CD4-positive, alpha-beta memory T cell (primary cell): ENCODE measurements at regions not wholly inside any gene's neighbourhood (a gene's known extent, or its start where the extent isn't known, plus 50 kb on each side); places are given as distances from the start of the nearest gene placed in this dataset.
A peak's percentile ranks its signal among the peaks of the same experiment; 100 is the strongest.

ENCODE experiments used
- CTCF ChIA-PET: fragments of 350-600 bp; sonication (Branson Sonifier 250); formaldehyde crosslinking; loops from one replicate; lab custom pipeline; 2021; ENCODE audit warnings: inconsistent platforms; ENCODE audit not compliant: partially characterized antibody; lab: Charles Lee
- POLR2A ChIA-PET: fragments of 350-600 bp; sonication (Branson Sonifier 250); formaldehyde crosslinking; loops from one replicate; lab custom pipeline; 2021; ENCODE audit not compliant: partially characterized antibody; lab: Charles Lee
- DNase-seq, 5 donors: peaks; one replicate each; pipeline versions ENCODE4 v3.0.0 to v3.0.0-alpha.2; 2020 to 2022; ENCODE audit warnings: mixed read lengths in 1 of 5
- H3K27ac ChIP-seq: one replicate; pipeline ENCODE4 v1.7.0; 2013; ENCODE audit warnings: low read depth, low read length
- H3K27me3 ChIP-seq: 2 replicates; pipeline ENCODE4 v1.7.0; 2013; ENCODE audit warnings: mild to moderate bottlenecking, low read length, moderate library complexity; ENCODE audit not compliant: insufficient read depth
- H3K36me3 ChIP-seq: 2 replicates; pipeline ENCODE4 v1.7.0; 2013; ENCODE audit warnings: mild to moderate bottlenecking, low read length, moderate library complexity; ENCODE audit not compliant: insufficient read depth
- H3K4me1 ChIP-seq: 2 replicates; pipeline ENCODE4 v1.7.0; 2013; ENCODE audit warnings: mild to moderate bottlenecking, low read length, moderate library complexity; ENCODE audit not compliant: insufficient read depth
- H3K4me3 ChIP-seq, 2 donors: one replicate each; pipeline ENCODE4 v1.7.0; 2013; ENCODE audit warnings: low read length in 2 of 2, mild to moderate bottlenecking in 1 of 2
- H3K9me3 ChIP-seq, 2 donors: one replicate each; pipeline ENCODE4 v1.7.0; 2013; ENCODE audit warnings: low read length in 2 of 2, control low read depth in 1 of 2; ENCODE audit not compliant: control insufficient read depth in 1 of 2
- H3K27ac Mint-ChIP-seq, 7 donors: one replicate each; pipeline ENCODE4 v1.8.0; 2020 to 2021; ENCODE audit warnings: mixed read lengths in 7 of 7, mild to moderate bottlenecking in 6 of 7, inconsistent platforms in 3 of 7, moderate library complexity in 3 of 7
- H3K27me3 Mint-ChIP-seq, 2 donors: one replicate each; pipeline ENCODE4 v1.8.0; 2020 to 2021; ENCODE audit warnings: mixed read lengths in 2 of 2
- H3K36me3 Mint-ChIP-seq, 2 donors: one replicate each; pipeline ENCODE4 v1.8.0; 2020 to 2021; ENCODE audit warnings: mixed read lengths in 2 of 2, inconsistent platforms in 1 of 2, mild to moderate bottlenecking in 1 of 2
- H3K4me1 Mint-ChIP-seq, 4 donors: one replicate each; pipeline ENCODE4 v1.8.0; 2020 to 2021; ENCODE audit warnings: mixed read lengths in 4 of 4, mild to moderate bottlenecking in 1 of 4
- H3K4me3 Mint-ChIP-seq, 8 donors: one replicate each; pipeline ENCODE4 v1.8.0; 2020 to 2021; ENCODE audit warnings: mixed read lengths in 8 of 8, mild to moderate bottlenecking in 7 of 8, moderate library complexity in 6 of 8, inconsistent platforms in 3 of 8
- H3K9me3 Mint-ChIP-seq, 8 donors: one replicate each; pipeline ENCODE4 v1.8.0; 2020 to 2021; ENCODE audit warnings: mixed read lengths in 8 of 8, mild to moderate bottlenecking in 5 of 8, inconsistent platforms in 3 of 8, moderate library complexity in 1 of 8
- intact Hi-C: fragments of 100-400 bp; cut with micrococcal nuclease; formaldehyde crosslinking; loops from one replicate; pipeline ENCODE4 v1.15.1; 2023

- no peaks in the 10 kb centered on the region for H3K4me1 ChIP-seq
- ChIA-PET CTCF (no interaction called here), POLR2A (no interaction called here)
- Mint-ChIP-seq H3K9me3 (no peaks in the 10 kb centered on the region), H3K27ac (no peak overlapping the region), H3K27me3 (no peaks in the 10 kb centered on the region), H3K4me3 (no peak overlapping the region), H3K36me3 (no peaks in the 10 kb centered on the region), H3K4me1 (no peaks in the 10 kb centered on the region)
- H3K9me3 ChIP-seq, result no peaks in the 10 kb centered on the region
- H3K27me3 ChIP-seq, result no peaks in the 10 kb centered on the region
- intact Hi-C loops, result no loop called here
- H3K4me3 ChIP-seq, result no peak overlapping the region
- H3K27ac ChIP-seq, result no peak overlapping the region
- H3K36me3 ChIP-seq, result no peaks in the 10 kb centered on the region
- DNase-seq, result no peak
These were observed 231.3 kb upstream of the USP25 start for GRCh38 chr21:15498455-15498854.

DNA sequence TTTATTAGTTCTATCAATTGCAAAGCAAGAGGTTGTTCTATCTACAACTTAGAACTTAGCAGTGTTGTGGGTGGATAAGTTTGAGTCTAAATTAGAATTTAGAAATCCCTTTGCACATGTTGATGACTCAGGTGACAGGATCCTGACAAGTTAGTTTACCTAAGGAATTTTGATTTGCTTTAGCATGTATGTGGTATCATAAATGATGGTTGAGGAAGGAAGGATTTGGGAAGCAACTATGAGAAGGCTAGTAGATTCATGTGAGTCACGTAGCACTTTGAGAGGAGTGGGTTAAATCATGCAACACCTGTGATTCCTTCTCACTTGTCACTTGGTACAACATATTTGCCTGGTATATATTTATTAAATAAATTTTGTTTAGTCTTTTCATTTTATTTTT is 223.7 kb upstream of the USP25 start:
- no peaks in the 10 kb centered on the region for H3K9me3 Mint-ChIP-seq
- CTCF ChIA-PET, result no interaction called here
- no peak overlapping the region for H3K4me3 ChIP-seq
- no peak for DNase-seq
- H3K9me3 ChIP-seq, result no peaks in the 10 kb centered on the region
- intact Hi-C loops, result no loop called here
- H3K36me3 Mint-ChIP-seq, result no peaks in the 10 kb centered on the region
- POLR2A ChIA-PET, result no interaction called here
- H3K36me3 ChIP-seq, result no peaks in the 10 kb centered on the region
- H3K27ac Mint-ChIP-seq, result no peak overlapping the region
- no peak overlapping the region for H3K4me3 Mint-ChIP-seq
- no peaks in the 10 kb centered on the region for H3K27me3 Mint-ChIP-seq
- no peaks in the 10 kb centered on the region for H3K4me1 Mint-ChIP-seq
- no peak overlapping the region for H3K27ac ChIP-seq
- no peaks in the 10 kb centered on the region for H3K4me1 ChIP-seq
- no peaks in the 10 kb centered on the region for H3K27me3 ChIP-seq

DNA sequence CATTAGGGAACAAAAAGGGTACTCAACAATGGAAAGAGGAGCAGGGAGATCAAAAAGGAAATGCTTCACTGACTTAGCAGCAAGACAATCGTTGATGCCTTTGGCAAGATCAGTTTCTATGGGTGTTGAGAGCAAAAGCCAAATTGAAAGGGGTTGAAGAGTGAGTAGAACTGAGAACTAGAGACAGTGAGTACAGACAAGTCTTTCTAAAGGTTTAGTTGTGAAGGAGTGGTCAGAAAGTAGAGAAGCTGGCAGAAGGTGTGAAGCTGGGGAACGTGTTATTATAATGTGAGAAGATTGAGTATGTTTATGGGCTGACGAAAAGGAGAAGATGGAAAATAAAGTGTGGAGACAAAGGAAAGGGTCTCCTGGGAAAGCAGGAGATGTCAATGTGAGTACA is 221.2 kb upstream of the USP25 start:
- no peaks in the 10 kb centered on the region for H3K36me3 Mint-ChIP-seq
- DNase-seq, result no peak
- peaks cover under 1 to 5% (median 2%) of the 10 kb centered on the region in 4 donors for H3K4me1 Mint-ChIP-seq
- Histone ChIP-seq H3K27ac (no peak overlapping the region), H3K36me3 (no peaks in the 10 kb centered on the region), H3K4me1 (peaks cover 8% of the 10 kb centered on the region), H3K4me3 (no peak overlapping the region), H3K27me3 (no peaks in the 10 kb centered on the region), H3K9me3 (no peaks in the 10 kb centered on the region)
- ChIA-PET CTCF (interaction anchor here (1.3 to 2.4 kb wide), 3 partner anchors 12 to 45 kb away, joined by 3 to 12 read pairs (median 9); no protein-coding TSS in a partner anchor), POLR2A (interaction anchor here (1.0 kb wide), 1 partner anchor 15 kb away, joined by 3 read pairs; no protein-coding TSS in a partner anchor)
- no peaks in the 10 kb centered on the region for H3K9me3 Mint-ChIP-seq
- H3K4me3 Mint-ChIP-seq, result no peak overlapping the region
- no peaks in the 10 kb centered on the region for H3K27me3 Mint-ChIP-seq
- no peak overlapping the region for H3K27ac Mint-ChIP-seq
- intact Hi-C loops, result no loop called here

GRCh38 chr21:15514073-15514946 is 215.5 kb upstream of the USP25 start:
- H3K27ac Mint-ChIP-seq, result peak overlapping the region; percentile 19 to 94 (median 87)
- peak overlapping the region; percentile 31 to 86 (median 66) for H3K4me3 Mint-ChIP-seq
- intact Hi-C loops, result loop anchor here (1.0 to 10.0 kb wide), 8 partner anchors 18 to 1131 kb away; partner anchors contain the start of genes HSPA13 and NRIP1
- Histone ChIP-seq H3K4me1 (peaks cover 33% of the 10 kb centered on the region), H3K9me3 (no peaks in the 10 kb centered on the region), H3K4me3 (peak overlapping the region in 1 of 2 donors; percentile 39), H3K36me3 (no peaks in the 10 kb centered on the region), H3K27ac (peak overlapping the region; percentile 30), H3K27me3 (no peaks in the 10 kb centered on the region)
- H3K9me3 Mint-ChIP-seq, result peaks cover 0 to 3% (median 1%) of the 10 kb centered on the region in 8 donors
- H3K36me3 Mint-ChIP-seq, result no peaks in the 10 kb centered on the region
- ChIA-PET CTCF (interaction anchor here (1.0 to 1.7 kb wide), 2 partner anchors 30 to 32 kb away, joined by 3 to 5 read pairs; no protein-coding TSS in a partner anchor), POLR2A (no interaction called here)
- H3K4me1 Mint-ChIP-seq, result peaks cover 17 to 26% (median 23%) of the 10 kb centered on the region in 4 donors
- H3K27me3 Mint-ChIP-seq, result no peaks in the 10 kb centered on the region
- peak; percentile 74 to 84 (median 77) for DNase-seq

GRCh38 chr21:15515908-15516307 is 213.9 kb upstream of the USP25 start:
- no peak overlapping the region for H3K4me3 Mint-ChIP-seq
- intact Hi-C loops, result loop anchor here (2.0 to 10.0 kb wide), 5 partner anchors 17 to 841 kb away; partner anchors contain the start of gene NRIP1
- H3K36me3 ChIP-seq, result no peaks in the 10 kb centered on the region
- H3K27me3 Mint-ChIP-seq, result no peaks in the 10 kb centered on the region
- H3K4me3 ChIP-seq, result no peak overlapping the region
- DNase-seq, result no peak
- no peaks in the 10 kb centered on the region for H3K9me3 ChIP-seq
- no peak overlapping the region for H3K27ac Mint-ChIP-seq
- peaks cover 22 to 33% (median 29%) of the 10 kb centered on the region in 4 donors for H3K4me1 Mint-ChIP-seq
- H3K4me1 ChIP-seq, result peaks cover 40% of the 10 kb centered on the region
- POLR2A ChIA-PET, result interaction anchor here (1.3 kb wide), 1 partner anchor 450 kb away, joined by 4 read pairs; the partner anchor contains the start of gene NRIP1
- no peaks in the 10 kb centered on the region for H3K27me3 ChIP-seq
- peaks cover 0 to 3% (median 1%) of the 10 kb centered on the region in 8 donors for H3K9me3 Mint-ChIP-seq
- CTCF ChIA-PET, result interaction anchor here (1.3 to 2.1 kb wide), 3 partner anchors 31 to 37 kb away, joined by 3 to 10 read pairs (median 8); no protein-coding TSS in a partner anchor
- no peak overlapping the region for H3K27ac ChIP-seq
- no peaks in the 10 kb centered on the region for H3K36me3 Mint-ChIP-seq

GRCh38 chr21:15517394-15517793 is 212.4 kb upstream of the USP25 start:
- intact Hi-C loops, result loop anchor here (10.0 kb wide), 3 partner anchors 307 to 843 kb away; partner anchors contain the start of gene NRIP1
- no peak for DNase-seq

More at GRCh38 chr21:15517394-15517793, 212.4 kb upstream of the USP25 start:
- peak overlapping the region in 1 of 7 donors; percentile 22 for H3K27ac Mint-ChIP-seq
- H3K9me3 Mint-ChIP-seq, result peaks cover 0 to 3% (median 1%) of the 10 kb centered on the region in 8 donors
- ChIA-PET POLR2A (no interaction called here), CTCF (interaction anchor here (1.9 to 2.1 kb wide), 2 partner anchors 35 kb away, joined by 7 to 10 read pairs; no protein-coding TSS in a partner anchor)
- no peak overlapping the region for H3K4me3 Mint-ChIP-seq
- Histone ChIP-seq H3K4me3 (no peak overlapping the region), H3K36me3 (no peaks in the 10 kb centered on the region), H3K9me3 (no peaks in the 10 kb centered on the region), H3K27ac (no peak overlapping the region), H3K27me3 (no peaks in the 10 kb centered on the region), H3K4me1 (peaks cover 49% of the 10 kb centered on the region)
- H3K36me3 Mint-ChIP-seq, result no peaks in the 10 kb centered on the region
- H3K27me3 Mint-ChIP-seq, result no peaks in the 10 kb centered on the region
- peaks cover 27 to 41% (median 34%) of the 10 kb centered on the region in 4 donors for H3K4me1 Mint-ChIP-seq
